NCI-H2081 (cell line): ENCODE measurements at regions not wholly inside any gene's neighbourhood (a gene's known extent, or its start where the extent isn't known, plus 50 kb on each side); places are given as distances from the start of the nearest gene placed in this dataset.

Experiments
- DNase-seq, 2 experiments: peaks; one replicate each; lab custom pipeline; 2025; lab: John Stamatoyannopoulos, UW

DNA sequence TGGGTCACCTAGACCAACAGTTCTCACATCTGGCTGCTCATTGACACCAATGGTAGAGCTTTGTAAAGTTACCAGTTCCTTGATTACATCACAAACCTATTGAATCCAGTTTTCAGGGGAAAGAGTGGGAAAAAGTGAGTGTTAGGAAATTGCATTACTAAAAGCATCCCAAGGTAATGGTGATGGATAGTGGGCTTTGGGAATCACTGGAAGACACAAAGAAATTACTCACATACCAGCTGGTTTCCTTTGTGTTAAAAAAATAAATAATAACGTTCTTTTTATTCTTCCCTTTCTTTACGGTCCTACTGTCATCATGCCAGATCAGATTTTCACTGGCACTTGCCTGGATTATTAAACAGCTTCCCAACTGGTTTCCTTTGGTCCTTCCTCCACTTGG lies 370.7 kb downstream of the RFPL4B start:
- DNase-seq: no peak

GRCh38 chr6:112725541-112726085 lies 378.5 kb downstream of the RFPL4B start:
- no peak for DNase-seq

DNA sequence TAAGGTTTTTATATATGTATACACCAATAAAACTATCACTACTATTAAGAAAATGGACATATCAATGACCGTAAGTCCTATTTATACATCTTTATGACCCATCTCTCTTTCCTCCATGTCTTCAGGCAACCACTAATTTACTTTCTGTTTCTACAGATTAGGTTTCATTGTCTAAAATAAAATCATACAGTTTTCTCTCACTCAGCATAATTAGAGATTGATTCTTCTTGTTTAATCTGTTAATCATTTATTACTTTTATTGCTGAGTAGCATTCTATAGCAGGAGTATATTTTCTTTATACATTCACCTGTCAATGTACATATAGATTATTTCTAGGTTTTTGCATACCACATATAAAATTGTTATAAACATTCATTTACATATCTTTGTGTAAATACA lies 388.0 kb downstream of the RFPL4B start:
- no peak for DNase-seq

GRCh38 chr6:112739766-112740165 lies 392.6 kb downstream of the RFPL4B start:
- no peak for DNase-seq

DNA sequence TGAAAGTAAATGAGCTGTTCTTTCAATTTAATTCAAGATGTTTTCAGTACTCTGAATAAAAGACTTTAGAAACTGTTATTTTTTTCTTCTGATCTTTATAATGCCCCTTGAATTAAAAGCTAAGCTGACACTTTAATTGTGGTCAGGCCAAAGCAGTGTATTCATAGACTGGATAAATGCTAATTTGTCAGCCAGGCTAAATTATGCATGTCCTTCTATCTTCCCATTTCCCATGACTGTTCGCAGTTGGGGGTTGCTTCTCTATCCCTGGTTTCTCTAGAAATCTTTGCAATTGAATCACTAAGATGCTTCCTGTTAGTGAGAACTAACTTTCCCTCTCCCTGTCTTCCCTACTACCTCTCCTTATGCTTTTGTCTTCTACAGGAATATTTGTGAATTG lies 396.2 kb downstream of the RFPL4B start:
- no peak for DNase-seq

DNA sequence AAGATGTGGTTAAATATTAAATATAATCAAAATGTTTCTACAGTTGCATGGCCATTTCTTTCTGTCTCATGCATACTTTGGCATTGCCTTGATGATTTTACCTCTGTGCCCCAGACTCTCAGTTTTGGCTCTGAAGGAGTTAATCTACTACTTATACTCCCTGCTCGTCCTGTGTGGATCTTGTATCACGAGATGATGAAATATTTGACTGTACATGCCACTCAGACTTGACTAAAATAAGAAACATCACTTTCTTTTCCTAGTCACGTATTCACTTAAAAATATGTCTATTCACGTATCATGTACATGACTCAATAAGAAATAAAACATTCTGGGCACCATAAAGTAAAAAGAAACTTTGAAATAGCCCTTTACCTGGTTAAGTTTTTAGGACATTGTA lies 397.7 kb downstream of the RFPL4B start:
- DNase-seq: no peak

DNA sequence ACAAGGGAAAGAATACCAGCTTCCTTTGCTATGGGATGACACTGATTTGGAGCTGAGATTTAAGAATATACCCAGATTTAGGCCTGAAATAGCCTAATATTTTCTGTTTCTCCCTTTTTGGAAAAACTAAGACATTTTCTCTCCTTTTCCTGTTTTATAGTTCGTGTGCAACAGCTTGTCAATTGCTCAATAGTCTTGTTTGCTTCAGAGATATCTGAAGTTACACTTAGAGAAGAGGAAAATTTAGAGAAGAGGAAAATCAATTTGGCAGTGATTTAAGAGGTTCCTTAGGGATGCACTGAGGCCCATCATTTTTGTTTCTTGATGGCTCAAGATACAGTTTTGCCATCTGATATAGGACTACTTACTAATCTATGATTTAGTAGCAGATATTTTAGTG lies 398.6 kb downstream of the RFPL4B start:
- no peak for DNase-seq

DNA sequence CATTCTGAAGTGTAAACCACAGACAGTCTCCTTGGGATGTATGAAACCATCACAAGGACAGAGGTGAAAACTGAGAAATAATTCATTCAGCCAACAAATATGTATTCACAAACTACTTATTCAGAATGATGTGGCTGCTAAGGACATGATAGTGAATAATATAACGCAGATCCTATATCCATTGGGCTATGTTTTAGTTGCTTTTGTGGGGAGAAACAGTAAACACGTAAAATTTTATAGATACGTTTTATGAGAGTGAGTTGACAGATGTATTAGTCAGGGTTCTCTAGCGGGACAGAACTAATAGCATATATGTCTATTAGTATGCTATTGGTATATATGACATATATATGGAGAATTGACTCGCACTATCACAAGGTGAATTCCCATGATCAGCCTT lies 402.5 kb downstream of the RFPL4B start:
- DNase-seq: no peak

GRCh38 chr6:112752305-112752704 lies 405.2 kb downstream of the RFPL4B start:
- no peak for DNase-seq

GRCh38 chr6:112752791-112753190 lies 405.7 kb downstream of the RFPL4B start:
- DNase-seq: no peak

- DNase-seq: no peak
Observed at GRCh38 chr6:112760831-112761230, 413.7 kb downstream of the RFPL4B start.

DNA sequence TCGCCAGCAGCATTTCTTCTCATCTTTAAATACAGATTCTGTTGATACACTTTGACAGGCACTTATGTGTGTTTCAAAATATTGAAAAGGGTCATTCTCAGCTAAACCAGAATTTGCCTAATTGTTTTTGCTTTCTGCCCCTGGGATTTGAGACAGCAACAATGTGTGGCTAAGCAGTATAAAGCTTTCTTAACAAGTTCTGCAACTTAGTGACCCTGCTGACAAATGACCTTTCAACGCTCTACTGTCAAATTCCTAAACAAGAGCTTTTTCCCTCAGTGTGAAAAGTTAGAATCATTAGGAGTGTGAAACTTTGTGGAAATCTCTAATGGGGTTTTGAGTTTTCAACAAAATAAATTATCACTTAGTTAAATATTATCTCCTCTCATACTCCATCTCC lies 414.6 kb downstream of the RFPL4B start:
- no peak for DNase-seq

DNA sequence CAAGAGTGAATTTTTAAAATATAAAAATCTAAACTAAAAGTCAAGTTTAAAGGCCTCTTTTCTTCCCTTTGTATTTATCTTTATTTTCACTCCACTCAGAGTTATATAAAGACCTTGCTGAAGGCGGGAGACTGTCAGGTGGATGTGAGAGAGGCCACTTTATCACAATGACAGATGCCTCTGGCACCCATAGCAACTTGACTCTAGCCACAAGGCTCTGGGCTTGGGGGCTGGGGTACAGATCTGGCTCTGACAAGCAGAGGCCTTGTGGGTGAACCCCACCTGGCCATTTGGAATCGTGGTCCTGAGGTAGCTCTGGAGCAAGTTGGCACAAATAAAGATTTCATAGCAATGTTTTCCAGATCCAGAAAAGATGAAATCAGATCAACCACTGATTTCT lies 417.2 kb downstream of the RFPL4B start:
- no peak for DNase-seq

GRCh38 chr6:112770308-112770707 lies 423.2 kb downstream of the RFPL4B start:
- no peak for DNase-seq

DNA sequence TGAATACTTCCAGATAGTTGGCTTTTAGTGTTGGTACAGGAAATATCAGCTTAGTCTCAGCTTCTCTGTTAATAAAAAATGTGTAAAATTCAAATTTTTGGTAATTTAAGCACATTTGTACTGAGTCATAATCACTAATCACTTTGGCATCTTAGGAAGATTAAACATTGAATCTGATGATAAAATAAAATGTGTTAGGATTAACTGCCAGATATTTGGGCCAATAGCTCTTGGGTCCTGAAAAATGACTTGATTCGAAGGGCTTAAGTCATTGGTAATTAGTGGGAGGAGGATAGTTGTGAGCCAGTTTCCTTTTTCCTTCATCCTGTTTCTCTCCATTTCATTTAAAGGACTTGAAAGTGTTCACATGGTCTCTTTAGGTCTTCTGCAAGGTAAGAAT lies 426.1 kb downstream of the RFPL4B start:
- DNase-seq: no peak

- DNase-seq: no peak
Observed at GRCh38 chr6:112774319-112774718, 427.2 kb downstream of the RFPL4B start.

- peak; percentile 65 to 72 for DNase-seq
Observed at GRCh38 chr6:112780498-112781096, 433.5 kb downstream of the RFPL4B start.

GRCh38 chr6:112781241-112781640 lies 434.1 kb downstream of the RFPL4B start:
- no peak for DNase-seq

DNA sequence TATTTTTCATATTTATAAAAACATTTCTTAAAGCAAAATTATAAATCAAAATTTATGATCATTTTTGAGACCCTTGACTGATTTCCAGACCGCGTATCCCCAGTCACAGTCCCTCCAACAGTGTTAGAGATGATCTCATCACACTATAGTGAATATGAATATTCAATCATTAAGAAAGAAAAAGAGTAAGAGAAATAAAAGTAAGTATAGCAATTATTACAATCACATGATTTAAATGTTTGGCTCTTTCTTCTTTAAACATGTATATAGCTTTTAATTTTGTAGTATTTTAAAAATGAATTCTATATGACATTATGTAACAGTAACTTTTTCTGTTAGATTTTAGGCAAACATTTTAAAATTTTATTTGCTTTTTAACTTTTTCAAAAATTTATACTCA lies 438.3 kb downstream of the RFPL4B start:
- DNase-seq: no peak

GRCh38 chr6:112786801-112787200 lies 439.7 kb downstream of the RFPL4B start:
- DNase-seq: no peak

DNA sequence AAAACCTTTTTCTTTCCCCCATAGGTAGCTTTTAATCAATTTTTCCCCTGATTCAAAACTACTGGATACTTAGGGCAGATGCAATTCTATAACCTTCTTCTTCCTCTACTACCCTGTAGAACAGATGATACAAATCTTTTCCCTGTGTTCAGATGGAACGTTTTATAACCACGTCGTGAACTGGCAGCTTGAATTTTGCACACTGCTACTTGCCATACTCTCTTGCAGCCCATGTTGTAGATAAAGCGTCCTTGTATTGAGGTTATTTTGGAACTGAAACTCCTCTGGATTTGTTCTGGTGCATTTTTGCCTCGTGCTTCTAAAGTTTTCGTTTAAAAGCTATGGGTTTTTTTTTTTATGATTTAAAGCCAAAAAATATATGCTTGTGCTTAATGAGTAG lies 440.2 kb downstream of the RFPL4B start:
- DNase-seq: no peak

- DNase-seq: no peak
Observed at GRCh38 chr6:112795316-112795715, 448.2 kb downstream of the RFPL4B start.

DNA sequence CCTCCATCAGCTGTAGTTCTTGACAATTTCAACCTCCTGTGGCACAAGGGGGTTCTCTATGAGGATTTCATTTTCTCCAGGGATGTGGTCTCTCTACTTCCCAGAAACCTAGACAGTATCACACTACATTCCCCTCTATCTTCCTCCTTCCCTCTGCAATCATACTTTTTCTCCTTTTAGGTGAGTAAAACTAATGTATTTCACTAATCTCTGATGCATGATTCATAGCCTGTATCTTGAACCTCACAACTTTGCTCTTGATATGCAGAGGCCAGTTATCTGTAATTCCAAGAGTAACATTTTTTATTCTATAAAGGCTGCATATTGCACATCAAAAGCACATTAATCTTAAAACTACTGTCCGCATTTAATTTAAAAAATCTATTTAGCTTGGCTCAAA lies 449.6 kb downstream of the RFPL4B start:
- no peak for DNase-seq

DNA sequence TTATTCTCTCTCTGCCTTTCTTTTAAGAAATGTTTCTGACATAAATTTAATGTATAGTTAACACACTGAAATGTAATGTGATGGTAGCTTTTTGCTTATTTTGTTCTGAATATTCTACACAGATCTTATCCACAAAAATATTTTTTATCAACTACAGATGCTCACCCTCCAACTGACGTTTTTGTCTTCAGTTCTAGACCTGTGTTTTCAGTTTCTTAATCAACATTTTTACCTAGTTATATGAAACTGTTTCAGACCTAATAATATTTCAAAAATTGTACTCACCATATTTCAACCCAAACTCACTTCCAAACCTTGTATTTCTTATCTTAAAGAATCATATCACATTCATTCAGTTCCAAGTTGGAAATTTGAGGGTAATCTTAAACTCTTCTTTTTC lies 452.8 kb downstream of the RFPL4B start:
- no peak for DNase-seq
